HG03196 (cell line): ENCODE measurements at regions not wholly inside any gene's neighbourhood (a gene's known extent, or its start where the extent isn't known, plus 50 kb on each side); places are given as distances from the start of the nearest gene placed in this dataset.

ENCODE experiments used
- ATAC-seq: cut with Tn5 transposase; IDR thresholded peaks from one replicate; pipeline ENCODE4 v1.9.1; 2021; ENCODE audit not compliant: unreplicated experiment

DNA sequence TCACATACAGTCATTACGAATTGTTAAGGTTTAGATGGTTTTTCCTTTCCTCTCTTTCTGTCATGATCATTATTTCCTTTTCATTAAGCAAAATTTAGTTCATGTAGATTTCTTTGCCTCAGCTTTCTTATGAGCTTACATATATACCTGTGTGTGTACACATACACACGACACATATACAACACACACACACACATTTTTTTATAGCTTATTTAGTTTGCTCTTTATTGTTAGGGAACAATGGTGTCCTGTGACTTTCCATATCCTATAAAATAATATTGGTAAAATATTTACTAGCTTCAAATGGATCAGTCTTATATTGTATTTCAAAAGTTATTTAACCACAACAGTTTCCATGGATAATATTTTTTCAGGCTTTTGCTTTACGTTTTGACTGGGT lies 840.7 kb downstream of the PCDH18 start:
- ATAC-seq = no peak

DNA sequence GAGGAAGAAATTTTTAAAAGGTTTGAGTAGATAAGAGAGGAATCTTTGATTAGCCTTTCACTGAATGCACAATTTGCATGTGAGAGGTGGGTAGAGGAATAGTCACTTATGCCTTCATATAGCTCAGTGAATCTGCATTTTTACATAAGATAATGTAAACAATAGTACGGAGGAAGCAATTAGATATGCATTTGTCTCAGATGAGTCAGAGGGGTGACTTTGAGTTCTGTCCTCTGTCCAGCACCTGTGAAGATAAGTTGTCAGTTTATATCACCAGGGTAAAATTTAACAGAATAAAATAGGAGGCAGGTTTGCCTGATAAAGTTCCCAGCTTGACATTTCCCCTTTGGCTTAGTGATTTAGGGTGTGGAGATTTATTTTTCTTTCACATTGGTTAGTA lies 841.9 kb downstream of the PCDH18 start:
- no peak for ATAC-seq

DNA sequence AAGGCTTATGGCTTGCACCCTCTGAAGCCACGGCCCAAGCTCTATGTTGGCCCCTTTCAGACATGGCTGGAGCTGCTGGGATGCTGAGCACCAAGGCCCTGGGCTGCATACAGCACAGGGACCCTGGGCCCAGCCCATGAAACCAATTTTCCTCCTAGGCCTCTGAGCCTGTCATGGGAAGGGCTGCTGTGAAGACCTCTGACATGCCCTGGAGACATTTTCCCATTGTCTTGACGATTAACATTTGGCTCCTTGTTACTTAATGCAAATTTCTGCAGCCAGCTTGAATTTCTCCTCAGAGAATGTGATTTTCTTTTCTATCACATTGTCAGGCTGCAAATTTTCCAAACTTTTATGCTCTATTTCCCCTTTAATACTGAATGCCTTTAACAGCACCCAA lies 844.7 kb downstream of the PCDH18 start:
- ATAC-seq = no peak

DNA sequence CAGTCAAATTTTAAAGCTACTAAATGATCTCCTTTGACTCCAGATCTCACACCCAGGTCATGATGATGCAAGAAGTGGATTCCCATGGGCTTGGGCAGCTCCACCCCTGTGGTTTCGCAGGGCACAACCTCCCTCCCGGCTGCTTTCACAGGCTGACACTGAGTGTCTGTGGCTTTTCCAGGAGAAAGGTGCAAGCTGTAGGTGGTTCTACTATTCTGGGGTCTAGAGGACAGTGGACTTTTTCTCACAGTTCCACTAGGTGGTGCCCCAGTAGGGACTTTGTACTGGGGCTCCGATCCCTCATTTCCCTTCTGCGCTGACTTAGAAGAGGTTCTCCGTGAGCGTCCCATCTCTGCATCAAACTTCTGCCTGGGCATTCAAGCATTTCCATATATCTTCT lies 845.2 kb downstream of the PCDH18 start:
- no peak for ATAC-seq

GRCh38 chr4:136680761-136681160 lies 851.5 kb downstream of the PCDH18 start:
- ATAC-seq = no peak

- no peak for ATAC-seq
Observed at GRCh38 chr4:136680271-136680670, 852.0 kb downstream of the PCDH18 start.

DNA sequence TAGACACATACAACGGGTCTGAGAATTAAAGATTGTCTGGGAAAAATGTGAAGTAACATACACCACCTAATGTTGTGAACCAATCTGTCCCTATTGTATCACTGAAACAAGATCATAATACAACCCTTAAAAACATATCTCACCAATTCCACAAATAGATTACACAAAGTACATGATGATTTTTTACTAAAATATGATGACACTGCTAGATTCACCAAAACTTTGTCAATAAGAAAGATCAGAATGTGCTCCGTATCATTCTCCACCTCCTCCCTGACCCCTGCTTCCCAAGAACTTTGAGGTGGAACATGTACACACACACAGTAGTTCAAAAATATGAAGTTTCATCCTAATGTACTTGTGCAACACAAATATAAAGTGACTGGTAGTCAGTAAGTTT lies 862.0 kb downstream of the PCDH18 start:
- ATAC-seq = no peak

DNA sequence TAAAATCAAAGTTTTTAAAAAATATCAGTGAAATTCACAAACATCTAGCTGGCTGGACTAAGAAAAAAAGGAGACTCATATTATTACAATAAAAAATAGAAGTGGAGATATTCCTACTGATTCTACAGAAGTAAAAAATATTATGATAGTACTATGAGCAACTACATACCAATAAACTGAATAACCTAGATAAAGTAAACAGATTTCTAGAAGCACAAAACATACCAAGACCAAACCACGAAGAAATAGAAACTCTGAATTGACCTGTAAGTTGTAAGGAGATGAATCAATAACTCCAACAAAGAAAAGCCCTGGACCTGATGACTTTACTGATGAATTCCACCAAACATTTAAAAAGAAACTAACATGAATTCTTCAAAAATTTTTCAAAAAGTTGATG lies 867.3 kb downstream of the PCDH18 start:
- no peak for ATAC-seq

GRCh38 chr4:136662539-136662938 lies 869.8 kb downstream of the PCDH18 start:
- ATAC-seq = no peak

- no peak for ATAC-seq
Observed at GRCh38 chr4:136653640-136654406, 878.5 kb downstream of the PCDH18 start.

GRCh38 chr4:136651932-136652331 lies 880.4 kb downstream of the PCDH18 start:
- no peak for ATAC-seq

DNA sequence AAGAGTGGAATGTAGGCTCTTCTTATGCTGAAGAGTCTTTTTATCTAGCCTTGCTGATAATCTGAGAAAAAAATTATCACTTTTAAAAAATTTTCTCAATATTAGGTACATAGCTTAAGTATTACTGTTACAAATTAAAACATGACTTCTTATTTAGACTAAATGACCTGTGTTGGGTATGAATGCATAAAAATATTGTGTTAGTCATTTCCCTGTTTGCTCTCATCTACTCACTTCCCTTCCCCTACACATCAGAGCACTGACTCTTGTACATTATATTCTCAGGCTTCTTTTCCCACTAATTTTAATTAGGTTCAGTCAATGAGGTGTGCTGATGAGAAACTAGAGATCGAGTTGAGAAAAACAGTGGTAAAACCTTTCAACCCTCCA lies 881.0 kb downstream of the PCDH18 start:
- ATAC-seq = peak; percentile 62

GRCh38 chr4:136650541-136651277 lies 881.6 kb downstream of the PCDH18 start:
- ATAC-seq = peak; percentile 93

DNA sequence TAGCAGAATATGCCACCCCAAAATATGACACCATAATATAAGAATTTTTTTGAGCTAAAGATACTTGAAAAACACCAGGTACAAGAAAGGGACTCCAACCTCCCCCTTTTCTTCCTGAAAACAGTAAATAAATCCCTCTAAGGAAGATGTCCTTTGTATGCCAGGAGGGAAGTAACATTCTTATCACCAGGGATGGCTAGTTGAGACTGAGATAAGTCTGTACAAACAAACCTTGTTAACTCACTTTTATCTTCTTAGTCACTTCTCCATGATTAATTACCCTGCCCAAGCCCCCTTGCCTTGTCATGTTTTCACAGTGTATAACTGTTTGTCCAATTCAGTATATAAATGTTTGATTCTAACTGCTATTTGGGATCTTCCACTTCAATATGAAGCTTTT lies 888.0 kb downstream of the PCDH18 start:
- ATAC-seq = no peak

DNA sequence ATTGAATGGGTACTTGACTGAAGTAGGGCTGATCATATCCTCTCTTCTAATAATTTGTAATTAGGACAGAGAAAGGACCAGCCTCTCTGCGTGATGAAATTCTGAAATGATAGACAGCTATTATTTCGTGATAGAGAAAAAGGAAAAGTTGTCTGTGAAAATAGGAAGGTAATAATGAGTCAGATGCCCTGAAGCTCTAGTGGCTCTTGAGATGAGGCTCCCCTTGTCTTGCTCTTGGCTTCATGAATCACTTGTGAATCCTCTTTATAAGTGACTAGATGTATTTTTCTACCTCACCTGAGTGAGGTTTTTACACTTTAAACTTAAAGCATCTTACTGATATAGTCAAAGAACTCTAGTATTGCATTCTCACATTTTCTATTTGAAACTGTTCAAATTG lies 888.9 kb downstream of the PCDH18 start:
- ATAC-seq = no peak

GRCh38 chr4:136637071-136637777 lies 895.1 kb downstream of the PCDH18 start:
- ATAC-seq = no peak

DNA sequence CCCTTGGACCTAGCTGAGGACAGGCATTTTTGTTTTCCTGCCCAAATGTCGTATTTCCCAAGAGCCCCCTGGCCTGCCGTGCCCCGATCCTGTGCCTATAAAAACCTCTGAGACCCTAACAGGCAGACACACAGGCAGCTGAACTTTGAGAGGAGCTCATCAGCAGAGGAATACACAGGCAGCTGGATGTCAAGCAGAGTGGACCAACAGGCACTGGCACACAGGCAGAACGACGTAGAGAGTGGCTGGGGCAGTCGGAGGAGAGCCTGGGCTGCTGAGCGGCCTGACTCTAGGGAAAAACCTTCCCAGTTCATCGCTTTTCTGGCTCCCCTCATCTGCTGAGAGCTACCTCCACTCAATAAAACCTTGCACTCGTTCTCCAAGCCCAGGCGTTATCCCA lies 896.1 kb downstream of the PCDH18 start:
- no peak for ATAC-seq

DNA sequence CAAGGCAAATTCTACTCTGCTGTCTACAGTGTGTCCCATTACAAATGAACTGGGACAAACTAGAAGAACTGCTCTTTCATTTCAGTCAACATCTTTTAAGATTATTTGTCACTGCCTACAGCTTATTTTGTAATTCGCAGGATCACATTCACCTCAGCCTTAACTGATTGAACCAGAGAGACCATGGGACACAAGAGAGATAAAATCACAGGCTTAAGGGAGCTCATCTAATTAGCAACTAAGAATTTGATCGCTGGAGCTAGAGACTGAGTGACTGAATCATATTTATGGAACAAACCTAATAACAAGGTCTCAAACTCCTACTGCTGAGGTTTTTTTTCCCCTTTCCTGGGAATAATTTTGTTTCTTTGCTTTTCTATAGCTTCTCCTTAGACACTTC lies 898.2 kb downstream of the PCDH18 start:
- no peak for ATAC-seq

GRCh38 chr4:136599890-136600289 lies 932.4 kb downstream of the PCDH18 start:
- ATAC-seq = no peak

DNA sequence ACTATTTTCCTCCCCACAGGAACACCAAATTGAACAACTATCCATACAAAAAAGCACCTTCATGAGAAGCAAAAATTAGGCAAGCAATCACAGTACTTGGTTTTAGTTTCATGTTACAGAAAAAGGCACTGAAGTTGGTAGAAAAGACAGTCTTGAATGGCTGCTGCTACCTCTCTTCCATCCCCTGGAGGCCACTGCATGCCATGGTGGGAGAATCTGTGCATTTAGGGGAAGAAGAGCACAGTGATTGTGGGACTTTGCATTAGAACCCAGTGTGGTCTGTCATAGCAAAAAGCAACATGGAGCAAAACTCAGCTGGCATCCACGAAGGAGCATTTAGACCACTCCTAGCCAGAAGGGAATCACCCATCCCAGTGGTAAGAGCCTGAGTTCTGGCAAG lies 941.9 kb downstream of the PCDH18 start:
- ATAC-seq = no peak

DNA sequence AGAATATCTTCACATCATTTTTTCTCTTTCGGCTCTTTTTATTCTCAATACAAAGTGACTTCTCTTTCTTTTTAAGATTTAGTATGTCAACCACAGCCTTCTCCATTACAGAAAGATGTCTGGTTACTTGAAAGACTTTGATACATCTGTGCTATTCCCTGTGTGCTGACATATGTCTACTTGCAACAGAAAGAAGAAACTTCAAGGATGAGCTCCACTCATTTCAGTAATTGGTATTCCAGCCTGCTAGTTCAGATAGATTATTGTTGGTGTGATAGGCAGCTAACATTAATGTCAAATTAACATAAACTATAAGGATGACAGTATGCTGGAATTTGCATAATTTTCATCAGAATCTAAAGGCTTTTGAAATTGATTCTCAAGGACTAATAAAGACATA lies 948.7 kb downstream of the PCDH18 start:
- no peak for ATAC-seq

- ATAC-seq = no peak
Observed at GRCh38 chr4:136581119-136581518, 951.2 kb downstream of the PCDH18 start.
